Fibroblast of mammary gland (primary cell): ENCODE measurements at regions not wholly inside any gene's neighbourhood (a gene's known extent, or its start where the extent isn't known, plus 50 kb on each side); places are given as distances from the start of the nearest gene placed in this dataset.

ENCODE experiments used
- DNase-seq: peaks from one replicate; pipeline ENCODE4 v3.0.0-alpha.2; 2010; ENCODE audit warnings: low read depth
- H3K4me3 ChIP-seq: 2 replicates; pipeline ENCODE4 v1.5.1; 2011; ENCODE audit warnings: low read depth, mild to moderate bottlenecking, low read length, moderate library complexity; ENCODE audit not compliant: control insufficient read depth
- CTCF ChIP-seq: conservative IDR thresholded peaks from 2 replicates; pipeline ENCODE4 v1.5.1; 2011; ENCODE audit warnings: low read depth, low read length, inconsistent platforms; ENCODE audit not compliant: control insufficient read depth, insufficient read depth

GRCh38 chr5:5804478-5805233 lies 382.2 kb downstream of the ICE1 start:
- DNase-seq = no peak
- no peak for TF ChIP-seq CTCF
- H3K4me3 ChIP-seq = no peak overlapping the region

GRCh38 chr5:5800801-5801761 lies 378.6 kb downstream of the ICE1 start:
- no peak overlapping the region for H3K4me3 ChIP-seq
- no peak for DNase-seq
- no peak for TF ChIP-seq CTCF

GRCh38 chr5:5799826-5800225 lies 377.3 kb downstream of the ICE1 start:
- no peak for TF ChIP-seq CTCF
- no peak overlapping the region for H3K4me3 ChIP-seq
- no peak for DNase-seq

- no peak for DNase-seq
- no peak for TF ChIP-seq CTCF
- H3K4me3 ChIP-seq = no peak overlapping the region
Measured at GRCh38 chr5:5799229-5799628, 376.8 kb downstream of the ICE1 start.

GRCh38 chr5:5798462-5798861 lies 376.0 kb downstream of the ICE1 start:
- H3K4me3 ChIP-seq = no peak overlapping the region
- TF ChIP-seq CTCF = no peak
- no peak for DNase-seq

GRCh38 chr5:5798041-5798440 lies 375.6 kb downstream of the ICE1 start:
- no peak overlapping the region for H3K4me3 ChIP-seq
- no peak for TF ChIP-seq CTCF
- DNase-seq = no peak
